GM12891 (cell line): ENCODE measurements at regions not wholly inside any gene's neighbourhood (a gene's known extent, or its start where the extent isn't known, plus 50 kb on each side); places are given as distances from the start of the nearest gene placed in this dataset.

Source experiments
- DNase-seq: peaks from one replicate; pipeline ENCODE4 v3.0.0; 2011; ENCODE audit warnings: low spot score; ENCODE audit not compliant: insufficient read length
- FAIRE-seq: peaks from 2 replicates; lab custom pipeline; 2011; peaks lifted over from hg19 to GRCh38; lab: Jason Lieb, UNC
- PAX5 ChIP-seq: IDR thresholded peaks from 2 replicates; pipeline ENCODE4 v1.6.1; 2011; ENCODE audit warnings: low read length, moderate library complexity, mild to moderate bottlenecking; ENCODE audit not compliant: insufficient read depth, severe bottlenecking
- POLR2A ChIP-seq: IDR thresholded peaks from 2 replicates; pipeline ENCODE4 v1.6.1; 2011; ENCODE audit warnings: low read depth, low read length, control low read depth
- POLR2AphosphoS5 ChIP-seq: IDR thresholded peaks from 2 replicates; pipeline ENCODE4 v1.6.1; 2011; ENCODE audit warnings: low read depth, low read length, control low read depth
- POU2F2 ChIP-seq: IDR thresholded peaks from 2 replicates; pipeline ENCODE4 v1.6.1; 2011; ENCODE audit warnings: low read depth, mild to moderate bottlenecking, control low read depth, low read length, moderate library complexity
- SPI1 ChIP-seq: IDR thresholded peaks from 2 replicates; pipeline ENCODE4 v1.6.1; 2011; ENCODE audit warnings: low read depth, low read length, control low read depth
- TAF1 ChIP-seq: IDR thresholded peaks from 2 replicates; pipeline ENCODE4 v1.6.1; 2011; ENCODE audit warnings: low read depth, low read length, control low read depth

GRCh38 chrX:20459410-20460350 is 193.0 kb upstream of the RPS6KA3 start:
- DNase-seq, result no peak
- peak; percentile 74 for FAIRE-seq

GRCh38 chrX:20456971-20457370 is 190.3 kb upstream of the RPS6KA3 start:
- TF ChIP-seq TAF1 (no peak), PAX5 (no peak), POLR2AphosphoS5 (no peak), POU2F2 (no peak), SPI1 (no peak), POLR2A (no peak)
- FAIRE-seq, result no peak
- no peak for DNase-seq

More at GRCh38 chrX:20459410-20460350, 193.0 kb upstream of the RPS6KA3 start:
- TF ChIP-seq SPI1, result no peak
- TF ChIP-seq POLR2AphosphoS5, result no peak
- TF ChIP-seq POU2F2, result no peak
- TF ChIP-seq PAX5, result no peak

DNA sequence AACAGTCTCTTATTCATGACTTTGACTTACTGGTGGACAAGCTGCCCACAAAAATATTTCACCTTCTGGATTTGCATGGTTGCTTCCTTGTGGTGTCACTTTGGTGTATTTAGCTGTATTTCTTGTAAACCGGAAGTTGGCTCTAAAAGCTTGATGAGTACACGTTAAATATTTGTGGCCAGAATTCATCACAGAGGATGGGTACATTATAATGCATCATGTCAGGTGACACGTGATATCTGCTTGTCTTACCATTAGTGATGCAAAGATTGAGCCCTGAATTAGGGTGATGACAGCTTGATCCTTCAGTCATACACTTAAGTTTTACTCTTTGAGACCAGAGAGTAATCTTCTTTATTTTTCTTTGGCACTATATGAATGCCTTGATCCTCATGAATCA is 188.3 kb upstream of the RPS6KA3 start:
- TF ChIP-seq TAF1, result no peak
- no peak for TF ChIP-seq POLR2AphosphoS5
- no peak for TF ChIP-seq POLR2A
- no peak for TF ChIP-seq PAX5
- TF ChIP-seq SPI1, result no peak
- no peak for TF ChIP-seq POU2F2
- FAIRE-seq (peak; percentile 80), DNase-seq (no peak)

- DNase-seq (no peak), FAIRE-seq (peak; percentile 67)
- TF ChIP-seq POLR2AphosphoS5 (no peak), POLR2A (no peak)
Observed at GRCh38 chrX:20454117-20454516, 187.4 kb upstream of the RPS6KA3 start.

- DNase-seq (no peak), FAIRE-seq (peak; percentile 23)
- TF ChIP-seq SPI1, result no peak
- no peak for TF ChIP-seq PAX5
- no peak for TF ChIP-seq POLR2A
- TF ChIP-seq TAF1, result no peak
- no peak for TF ChIP-seq POU2F2
- TF ChIP-seq POLR2AphosphoS5, result no peak
Observed at GRCh38 chrX:20452487-20452886, 185.8 kb upstream of the RPS6KA3 start.

- FAIRE-seq (peak; percentile 65), DNase-seq (no peak)
- TF ChIP-seq POLR2A, result no peak
- no peak for TF ChIP-seq POU2F2
- no peak for TF ChIP-seq SPI1
- TF ChIP-seq PAX5, result no peak
- no peak for TF ChIP-seq TAF1
- TF ChIP-seq POLR2AphosphoS5, result no peak
Observed at GRCh38 chrX:20451929-20452328, 185.2 kb upstream of the RPS6KA3 start.

DNA sequence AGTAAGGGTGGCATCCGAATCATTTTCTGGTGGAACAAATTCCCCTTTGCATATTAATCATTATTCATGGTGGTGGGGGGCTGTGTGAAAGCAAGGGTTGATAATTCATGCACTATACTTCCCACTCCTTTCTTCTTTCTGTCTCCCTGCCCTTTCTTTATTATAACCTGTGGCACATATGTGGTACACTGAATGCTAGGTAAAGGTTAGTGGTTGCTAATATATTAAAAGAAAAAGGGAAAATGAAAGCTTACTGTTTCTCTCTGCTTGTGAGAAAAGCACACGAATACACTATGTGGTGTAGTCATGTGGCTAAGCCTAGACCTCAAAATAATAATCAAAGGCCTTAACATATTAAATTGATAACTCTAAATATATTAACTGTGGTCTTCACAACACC is 178.4 kb upstream of the RPS6KA3 start:
- DNase-seq (no peak), FAIRE-seq (peak; percentile 57)
- TF ChIP-seq POLR2AphosphoS5 (no peak), SPI1 (no peak), POU2F2 (no peak), PAX5 (no peak), TAF1 (no peak), POLR2A (no peak)

GRCh38 chrX:20442597-20442996 is 175.9 kb upstream of the RPS6KA3 start:
- FAIRE-seq, result peak; percentile 95
- no peak for DNase-seq
- no peak for TF ChIP-seq POLR2A
- no peak for TF ChIP-seq POLR2AphosphoS5
- TF ChIP-seq PAX5, result no peak

DNA sequence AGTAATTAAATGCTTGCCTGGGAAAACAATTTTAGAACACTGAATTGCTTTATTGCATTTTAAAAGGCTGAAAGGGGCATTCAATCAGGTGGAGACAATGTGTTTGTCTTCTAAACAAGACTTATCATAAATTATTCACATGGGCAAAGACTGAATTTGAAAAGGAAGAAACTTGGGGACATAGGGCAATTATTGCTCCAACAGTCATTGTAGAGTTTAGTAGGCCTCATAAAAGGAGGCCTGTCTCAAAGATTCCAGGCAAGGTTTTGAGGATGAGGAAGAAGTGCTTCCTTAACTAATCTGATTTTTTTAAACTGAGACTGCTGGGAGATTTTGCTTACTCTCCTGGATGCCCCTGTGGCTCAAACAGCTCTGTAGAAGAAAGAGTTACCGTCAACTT is 174.4 kb upstream of the RPS6KA3 start:
- DNase-seq, result no peak
- FAIRE-seq, result no peak
- TF ChIP-seq TAF1, result no peak
- TF ChIP-seq POU2F2, result no peak
- TF ChIP-seq POLR2AphosphoS5, result no peak
- TF ChIP-seq SPI1, result no peak
- no peak for TF ChIP-seq PAX5
- TF ChIP-seq POLR2A, result no peak

DNA sequence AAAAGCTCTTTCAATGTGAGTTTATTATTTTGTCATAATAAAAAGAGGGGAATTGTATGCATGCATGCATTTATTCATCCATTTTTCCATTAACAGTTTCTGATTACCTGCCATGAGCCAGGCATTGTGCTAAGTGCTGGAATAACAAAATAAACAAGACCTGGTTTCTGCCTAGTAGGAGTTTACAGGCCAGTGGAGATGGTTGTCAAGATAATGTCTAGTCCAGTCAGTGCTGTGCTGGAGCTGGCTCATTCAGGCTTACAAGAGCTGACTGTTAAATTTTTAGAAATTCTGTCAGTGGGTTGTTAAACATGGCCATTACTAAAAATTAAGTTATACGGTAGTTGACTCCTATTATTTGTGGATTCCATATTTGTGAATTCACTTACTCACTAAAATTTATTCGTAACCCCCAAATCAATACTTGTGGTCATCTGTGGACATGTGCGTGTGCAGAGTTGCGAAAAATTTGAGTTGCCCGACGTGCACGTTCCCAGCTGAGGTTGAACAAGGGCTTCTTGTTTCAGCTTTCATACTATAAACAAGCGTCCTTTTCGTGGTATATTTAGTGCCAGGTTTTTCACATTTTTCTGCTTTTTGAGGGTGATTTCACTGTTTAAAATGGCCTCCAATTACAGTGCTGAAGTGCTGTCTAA is 172.3 kb upstream of the RPS6KA3 start:
- FAIRE-seq, result no peak
- no peak for DNase-seq
- TF ChIP-seq POLR2A (no peak), TAF1 (no peak), POLR2AphosphoS5 (no peak), POU2F2 (no peak), PAX5 (no peak), SPI1 (no peak)
